GM19372 (cell line): ENCODE measurements at regions not wholly inside any gene's neighbourhood (a gene's known extent, or its start where the extent isn't known, plus 50 kb on each side); places are given as distances from the start of the nearest gene placed in this dataset.
"Not testable (repeated sequence)": the region's sequence is repeated elsewhere in the genome, so short reads cannot be mapped to it uniquely, and the experiment has no call there.

ENCODE experiments used
- ATAC-seq: cut with Tn5 transposase; IDR thresholded peaks from one replicate; pipeline ENCODE4 v1.9.1; 2021; ENCODE audit warnings: mild to moderate bottlenecking, low read depth, moderate library complexity; ENCODE audit not compliant: unreplicated experiment

DNA sequence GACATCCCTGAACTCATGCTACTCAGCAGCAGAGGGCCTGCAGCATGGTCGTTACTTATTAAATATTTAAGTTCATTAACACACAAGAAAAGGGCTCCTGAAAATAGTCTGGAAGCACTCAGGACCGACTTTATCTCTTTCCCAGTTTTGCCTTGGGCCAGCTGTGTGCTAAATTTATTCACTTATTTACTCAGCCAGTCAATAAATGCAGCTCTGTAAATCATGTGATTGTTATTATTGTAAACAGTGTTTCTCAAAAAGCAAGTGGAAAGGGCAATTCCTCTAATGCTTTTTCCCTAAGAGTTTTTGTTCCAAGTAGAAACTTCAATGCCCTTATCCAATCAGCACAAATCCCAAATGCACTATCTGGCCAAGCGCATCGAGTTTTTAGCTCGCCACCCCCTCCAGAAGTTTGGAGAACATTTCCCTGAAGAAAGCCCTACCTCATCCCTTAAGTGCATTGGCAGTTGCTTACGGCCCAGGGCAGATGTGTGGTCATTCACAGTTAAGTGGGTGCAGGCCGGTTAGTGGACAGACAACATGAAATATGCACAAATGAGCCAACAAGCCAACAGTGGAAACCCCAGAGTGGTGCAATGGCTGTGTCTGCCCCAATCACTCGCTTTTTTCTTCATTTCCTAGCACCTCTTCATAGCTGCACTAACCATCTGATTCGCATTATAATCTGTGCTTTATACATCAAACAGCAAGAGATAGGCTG lies 125.8 kb downstream of the SMIM20 start:
- ATAC-seq = no peak

DNA sequence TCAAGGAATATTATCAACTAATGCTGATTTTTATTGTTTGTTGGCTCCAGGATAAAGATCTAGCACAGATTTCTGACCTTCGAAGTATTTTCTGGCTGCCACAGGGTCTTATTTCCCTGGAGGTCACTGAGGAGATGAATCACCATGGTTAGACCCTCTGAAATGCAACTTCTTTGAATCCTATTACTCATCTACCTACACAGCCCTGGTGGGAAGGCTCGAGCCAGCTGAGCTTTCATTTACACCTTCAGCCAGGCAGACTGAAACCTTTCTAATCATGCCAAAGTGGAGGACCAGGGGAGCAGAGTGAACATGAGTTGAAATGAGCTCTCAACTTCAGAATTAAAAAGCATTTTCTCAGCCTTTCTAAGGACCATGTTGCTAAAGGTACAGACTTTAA lies 130.5 kb downstream of the SMIM20 start:
- no peak for ATAC-seq

DNA sequence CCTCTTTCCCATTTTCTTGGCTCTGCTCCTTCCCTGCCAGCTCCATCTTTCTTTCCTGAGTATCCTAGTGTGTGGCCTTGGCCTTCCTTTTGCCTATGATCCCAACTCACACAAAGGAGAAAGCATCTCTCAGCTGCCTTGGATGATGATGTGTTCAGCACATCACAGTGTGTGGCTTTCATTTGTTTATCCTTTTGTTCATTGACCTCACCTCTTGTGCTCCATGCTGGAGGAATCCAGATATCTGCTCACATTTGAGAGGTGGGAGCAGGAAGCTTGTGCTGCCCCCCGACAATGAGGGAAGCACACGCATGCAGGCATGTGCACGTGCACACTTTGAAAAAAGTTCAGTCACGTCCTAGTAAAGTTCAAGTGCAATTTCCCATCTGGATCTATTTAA lies 131.0 kb downstream of the SMIM20 start:
- no peak for ATAC-seq

DNA sequence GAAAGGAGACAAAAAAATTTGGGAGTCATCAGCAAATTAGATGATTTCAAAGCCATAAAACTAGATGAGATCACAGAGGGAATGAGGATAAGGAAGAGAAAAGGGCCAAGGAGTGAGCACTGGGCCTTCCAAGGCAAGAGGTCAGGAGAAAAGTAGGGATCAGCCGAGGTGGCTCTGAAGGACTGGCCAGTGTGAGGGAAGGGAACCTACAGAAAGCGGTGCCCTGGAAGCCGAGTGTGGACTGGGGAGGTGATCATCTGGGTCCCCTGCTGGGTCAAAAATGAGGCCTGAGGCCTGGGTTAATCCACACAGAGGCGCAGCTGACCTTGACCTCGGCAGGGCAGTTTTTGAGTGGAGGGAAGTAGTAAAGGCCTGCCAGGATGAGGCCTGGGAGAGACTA lies 133.8 kb downstream of the SMIM20 start:
- ATAC-seq = no peak

DNA sequence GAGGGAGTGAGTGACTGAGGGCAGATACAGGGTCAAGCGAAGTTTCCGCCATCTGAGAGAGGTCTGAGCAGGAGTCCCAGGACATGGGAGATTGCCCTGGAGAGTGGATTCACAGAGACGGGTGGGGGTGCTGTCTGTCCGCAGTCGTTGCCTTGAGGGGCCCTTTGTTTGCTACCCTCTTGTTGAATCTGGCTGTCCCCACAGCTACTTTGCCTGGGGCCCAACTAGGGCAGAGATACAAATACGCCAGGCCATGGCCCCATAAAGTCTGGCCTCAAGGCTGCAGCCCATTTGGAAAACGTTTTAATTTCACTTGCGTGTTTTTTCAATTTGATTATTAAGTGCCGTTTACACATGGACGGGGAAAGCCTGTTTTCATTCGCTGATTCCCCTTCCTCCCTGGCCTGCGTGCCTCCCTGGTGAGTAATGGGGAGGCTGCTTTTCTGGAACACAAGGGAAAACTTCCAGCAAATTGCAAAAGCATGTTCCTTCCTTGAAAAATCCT lies 134.4 kb downstream of the SMIM20 start:
- no peak for ATAC-seq

DNA sequence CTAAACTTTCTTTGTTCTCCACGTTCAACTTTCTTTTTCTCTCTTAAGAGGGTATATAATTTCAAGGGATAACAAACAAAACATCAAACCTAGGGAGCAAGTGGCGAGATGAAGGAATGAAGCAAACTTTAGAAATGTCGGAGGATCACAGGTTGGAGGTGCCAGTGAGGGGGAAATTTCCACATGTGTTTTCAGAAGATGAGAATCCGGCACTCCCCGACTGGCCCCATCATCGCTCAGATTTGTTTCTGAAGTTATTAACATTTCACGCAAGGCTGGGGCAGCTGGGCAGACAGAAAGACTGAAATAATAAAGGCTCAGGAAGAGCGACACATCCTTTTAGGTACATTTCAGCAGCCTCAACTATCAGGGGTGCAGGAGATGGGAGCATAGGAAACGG lies 134.9 kb downstream of the SMIM20 start:
- no peak for ATAC-seq

DNA sequence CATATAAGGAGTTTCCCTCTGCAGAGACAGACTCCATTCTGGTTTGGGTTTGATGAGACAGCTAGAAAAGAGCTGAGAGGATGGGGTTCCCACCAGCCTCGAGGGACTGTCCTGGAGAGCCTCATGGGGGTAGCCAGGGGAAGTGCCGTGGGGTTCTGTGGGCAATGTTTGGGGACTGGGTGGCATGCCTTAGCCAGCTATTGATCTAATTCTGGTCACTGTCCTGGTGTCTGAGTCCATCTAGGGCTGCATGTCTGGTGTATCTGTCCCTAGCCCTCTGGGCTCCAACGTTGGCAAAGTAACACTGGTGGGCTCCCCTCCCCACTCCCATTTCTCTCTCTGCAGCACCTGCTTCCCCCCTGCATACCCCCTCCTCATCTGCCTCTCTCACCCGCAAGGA lies 135.4 kb downstream of the SMIM20 start:
- ATAC-seq = no peak

DNA sequence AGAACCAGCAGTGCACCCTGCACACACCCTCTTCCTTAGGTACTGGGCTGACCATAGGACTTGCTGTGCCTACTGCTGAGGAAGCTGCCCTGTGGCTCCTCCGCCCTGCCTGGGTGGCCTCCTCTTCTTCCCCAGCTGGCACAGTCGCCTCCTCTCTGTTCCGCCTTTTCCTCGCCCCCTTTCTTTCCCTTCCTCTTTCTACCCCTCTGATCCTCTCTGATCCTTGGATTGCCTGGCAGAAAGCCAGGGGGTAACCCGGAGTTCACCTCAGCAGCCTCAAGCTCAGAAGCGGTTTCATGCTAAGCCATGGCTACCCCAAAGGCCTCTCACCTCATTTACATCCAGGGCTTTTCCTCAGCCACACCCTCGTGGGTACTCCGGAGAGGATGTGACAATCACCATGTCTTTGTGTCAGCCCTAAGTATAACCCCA lies 136.2 kb downstream of the SMIM20 start:
- no peak for ATAC-seq

DNA sequence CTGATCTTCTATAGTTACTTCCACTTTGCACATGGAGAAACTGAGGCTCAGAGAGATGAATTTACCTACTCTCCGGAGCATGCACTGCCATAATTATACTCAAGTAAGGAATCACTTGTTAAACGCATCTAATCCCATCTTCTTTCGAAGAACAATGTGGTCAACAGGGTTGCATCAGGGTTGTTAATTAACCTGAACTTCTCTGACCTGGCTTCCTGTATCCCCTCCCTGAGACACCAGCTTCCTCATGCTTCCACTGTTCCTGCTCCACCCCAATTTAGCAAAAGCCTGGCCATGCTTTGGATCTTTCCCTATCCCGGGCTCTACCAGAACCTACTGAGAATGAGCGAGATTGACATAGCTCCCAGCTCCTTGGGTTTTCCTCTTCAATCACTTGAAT lies 136.7 kb downstream of the SMIM20 start:
- no peak for ATAC-seq

DNA sequence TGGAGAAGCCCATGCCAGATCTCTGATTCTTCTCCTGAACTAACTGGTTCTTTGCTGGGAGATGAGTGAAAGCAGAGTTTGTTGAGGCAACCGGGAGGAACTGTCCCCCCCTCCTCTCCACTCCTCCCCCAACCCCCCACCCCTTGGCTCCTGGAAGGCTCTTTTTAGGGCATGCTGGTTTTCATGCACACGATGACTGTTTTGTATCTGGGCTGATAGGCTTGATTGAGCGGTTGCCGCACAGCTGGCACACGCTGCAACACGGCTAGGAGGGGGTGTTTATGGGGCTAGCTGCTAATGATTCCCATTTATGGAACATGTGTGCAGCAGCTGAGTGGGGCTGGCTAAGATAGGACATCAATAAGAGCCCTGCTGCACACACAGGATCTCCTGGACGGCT lies 137.2 kb downstream of the SMIM20 start:
- no peak for ATAC-seq

DNA sequence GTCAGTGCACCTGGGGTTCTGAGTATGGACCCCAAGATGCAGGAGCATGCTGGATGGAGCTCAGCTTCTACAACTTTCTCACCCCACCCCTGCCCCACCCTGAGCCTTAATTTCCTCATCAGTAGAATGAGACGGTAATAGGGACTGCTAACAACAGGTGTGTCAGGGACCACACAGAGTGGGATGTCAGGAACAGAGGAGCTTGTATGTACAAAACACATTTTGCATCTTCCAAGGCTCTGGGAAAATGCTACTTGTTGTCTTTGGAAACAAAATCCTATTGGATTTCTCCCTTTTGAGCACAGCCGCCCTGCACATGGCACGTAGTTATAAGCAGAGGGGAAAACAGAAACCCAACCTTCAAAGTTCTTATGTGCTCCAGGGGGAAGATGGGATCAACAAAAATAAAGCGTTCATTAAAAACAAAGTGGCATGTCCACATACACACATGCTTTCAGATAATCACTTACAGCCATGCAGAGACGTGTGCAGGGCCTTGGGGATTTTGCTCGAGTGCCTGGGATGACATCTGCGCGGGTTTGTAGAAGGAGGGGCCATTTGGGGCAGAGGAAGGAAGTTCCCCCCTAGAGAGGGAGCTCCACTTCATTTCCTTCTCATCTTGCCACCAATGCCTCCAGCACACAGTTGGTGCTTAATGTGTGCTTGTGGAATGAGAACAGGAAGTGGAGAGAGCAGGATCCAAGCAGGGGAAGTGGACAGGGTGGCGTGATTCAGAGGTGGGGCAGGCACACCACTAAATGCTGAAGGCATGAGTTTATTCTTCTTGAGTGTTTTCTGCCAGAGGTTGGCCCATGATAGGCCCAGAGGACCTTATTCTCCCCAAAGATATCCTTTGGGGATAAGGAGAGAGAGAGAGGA lies 138.9 kb downstream of the SMIM20 start:
- ATAC-seq = no peak

DNA sequence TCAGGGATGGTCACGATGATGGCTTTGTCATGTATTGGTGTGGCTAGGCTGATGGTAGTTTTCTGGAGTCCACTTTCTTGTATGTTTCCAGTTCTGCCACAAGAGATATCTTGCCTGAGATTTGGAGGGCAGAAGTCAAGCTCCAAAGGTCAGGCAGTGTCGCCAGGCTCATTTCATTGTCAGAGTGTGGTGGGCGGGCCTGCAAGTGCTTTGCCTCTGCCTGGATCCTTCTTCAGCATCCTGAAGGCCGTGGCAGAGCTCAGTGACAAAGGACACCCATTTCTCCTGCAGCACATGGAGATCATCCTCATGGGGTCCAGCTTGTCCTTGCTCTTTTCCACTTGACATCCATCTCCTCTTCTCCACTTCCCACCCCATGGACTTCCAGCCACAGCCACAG lies 139.7 kb downstream of the SMIM20 start:
- ATAC-seq = no peak

DNA sequence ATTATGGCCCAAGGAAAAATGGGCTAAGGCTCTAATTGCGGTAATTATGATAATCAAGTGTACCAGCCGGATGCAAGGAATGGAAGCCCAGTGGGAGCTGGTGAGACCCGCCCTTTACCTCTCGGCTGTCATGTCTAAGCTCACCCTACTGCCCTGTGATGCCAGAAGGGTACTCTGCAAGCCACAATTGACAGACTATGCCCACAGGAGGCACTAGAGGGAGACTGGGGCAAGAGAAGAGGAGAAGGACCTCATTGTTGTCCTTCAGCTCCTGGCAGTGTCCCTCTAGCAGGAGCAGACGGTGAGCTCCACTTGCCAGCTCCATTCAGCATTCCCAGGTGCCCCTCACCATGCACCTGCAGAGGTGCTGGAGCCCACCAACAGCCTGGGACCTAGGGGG lies 141.8 kb downstream of the SMIM20 start:
- no peak for ATAC-seq

DNA sequence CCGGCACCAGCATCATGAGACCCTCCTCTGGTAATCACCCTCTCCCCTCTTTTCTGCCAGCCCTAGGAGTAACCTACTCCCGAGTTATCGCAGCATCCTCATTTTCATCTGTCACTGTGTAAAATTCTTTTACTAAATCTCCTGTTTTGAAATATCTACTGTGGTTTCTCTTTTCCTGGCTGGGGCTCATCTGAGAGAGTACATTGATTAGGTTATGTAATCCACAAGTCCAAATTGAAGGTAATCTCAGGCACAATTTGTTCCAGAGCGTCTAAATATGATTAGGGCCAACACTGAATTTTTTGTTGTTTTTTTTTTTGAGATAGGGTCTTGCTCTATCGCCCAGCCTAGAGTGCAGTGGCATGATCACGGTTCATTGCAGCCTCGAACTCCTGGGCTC lies 142.4 kb downstream of the SMIM20 start:
- ATAC-seq = no peak

DNA sequence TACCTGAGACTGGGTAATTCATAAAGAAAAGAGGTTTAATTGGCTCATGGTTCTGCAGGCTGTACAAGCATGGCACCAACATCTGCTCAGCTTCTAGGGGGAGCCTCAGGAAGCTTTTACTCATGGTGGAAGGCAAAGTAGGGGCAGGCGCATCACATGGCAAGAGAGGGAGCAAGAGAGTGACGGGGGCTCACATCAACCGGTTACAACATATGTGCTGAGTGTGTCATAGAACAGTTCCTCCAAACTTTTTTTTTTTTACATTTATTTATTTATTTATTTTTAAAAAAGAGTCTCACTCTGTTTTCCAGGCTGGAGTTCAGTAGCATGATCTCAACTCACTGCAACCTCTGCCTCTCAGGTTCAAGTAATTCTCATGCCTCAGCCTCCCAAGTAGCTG lies 143.8 kb downstream of the SMIM20 start:
- ATAC-seq = not testable (repeated sequence)

DNA sequence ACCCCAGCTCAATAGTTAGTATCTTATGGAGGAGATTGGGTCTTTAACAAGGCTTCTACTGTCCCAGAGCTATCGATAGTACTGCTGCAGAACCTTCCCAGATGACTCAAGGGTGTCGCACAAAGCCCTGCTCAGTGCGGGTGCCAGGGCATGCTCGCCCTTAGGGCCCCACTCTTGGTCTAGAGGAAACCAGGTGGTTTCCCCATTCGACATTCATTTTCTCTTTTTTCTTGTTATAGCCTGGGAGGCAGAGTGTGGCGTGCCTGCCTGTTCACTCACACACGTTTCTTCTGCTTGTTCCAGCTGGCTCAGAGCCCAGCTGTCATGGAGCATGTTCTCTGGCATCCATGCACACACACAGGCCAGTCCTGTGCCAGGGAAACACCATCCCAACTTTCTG lies 144.5 kb downstream of the SMIM20 start:
- no peak for ATAC-seq

DNA sequence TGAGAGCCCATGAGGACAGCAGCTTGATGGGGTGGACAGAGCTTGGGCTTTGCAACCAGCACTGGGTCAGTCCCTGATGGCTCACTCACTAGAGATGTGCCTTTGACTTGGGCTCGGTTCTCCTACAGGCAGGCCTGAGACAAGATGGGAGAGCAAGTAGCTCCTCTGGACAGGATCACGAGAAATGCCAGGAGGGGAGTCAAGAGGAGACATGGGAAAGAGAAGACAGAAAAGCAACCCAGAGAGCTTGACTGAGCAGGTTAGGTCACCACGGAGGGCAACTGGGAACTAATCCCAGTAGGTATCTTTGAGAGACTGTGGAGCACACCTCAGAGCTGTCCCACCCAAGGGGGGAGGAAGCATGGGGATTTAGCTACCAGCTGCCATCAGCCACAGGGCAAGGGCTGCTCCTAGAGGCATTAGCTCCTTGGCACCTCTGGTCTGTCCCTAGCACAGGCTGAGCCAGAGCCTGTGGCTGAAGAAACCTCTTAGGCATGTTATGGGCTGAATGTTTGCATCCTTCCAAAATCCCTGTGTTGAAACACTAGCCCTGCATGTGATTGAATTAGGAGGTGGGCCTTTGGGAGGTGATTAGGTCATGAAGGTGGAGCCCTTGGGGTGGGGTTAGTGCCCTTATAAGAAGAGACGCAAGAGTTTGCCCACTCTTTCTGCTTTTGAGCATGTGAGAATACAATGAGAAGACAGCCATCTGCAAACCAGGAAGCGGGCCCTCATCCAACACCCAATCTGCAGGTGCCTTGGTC lies 145.6 kb downstream of the SMIM20 start:
- ATAC-seq = no peak

DNA sequence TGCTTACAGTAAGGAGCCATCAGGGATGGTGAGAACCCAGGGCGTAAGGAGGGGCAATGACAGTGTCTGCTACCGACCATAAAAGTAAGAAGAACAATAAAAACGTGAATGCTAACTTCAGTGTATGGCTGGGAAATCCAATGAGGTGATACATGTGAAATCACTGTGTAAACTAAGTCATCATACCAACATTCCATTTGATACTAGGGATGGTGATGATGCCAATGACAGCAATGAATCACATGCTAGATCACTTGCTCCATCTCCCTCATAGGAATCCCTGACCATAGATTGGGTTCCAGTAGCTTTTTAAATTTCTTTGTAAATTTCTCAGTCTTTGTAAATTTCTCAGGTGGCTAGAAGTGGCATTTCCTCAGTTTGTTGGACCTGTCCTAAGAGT lies 146.3 kb downstream of the SMIM20 start:
- no peak for ATAC-seq

DNA sequence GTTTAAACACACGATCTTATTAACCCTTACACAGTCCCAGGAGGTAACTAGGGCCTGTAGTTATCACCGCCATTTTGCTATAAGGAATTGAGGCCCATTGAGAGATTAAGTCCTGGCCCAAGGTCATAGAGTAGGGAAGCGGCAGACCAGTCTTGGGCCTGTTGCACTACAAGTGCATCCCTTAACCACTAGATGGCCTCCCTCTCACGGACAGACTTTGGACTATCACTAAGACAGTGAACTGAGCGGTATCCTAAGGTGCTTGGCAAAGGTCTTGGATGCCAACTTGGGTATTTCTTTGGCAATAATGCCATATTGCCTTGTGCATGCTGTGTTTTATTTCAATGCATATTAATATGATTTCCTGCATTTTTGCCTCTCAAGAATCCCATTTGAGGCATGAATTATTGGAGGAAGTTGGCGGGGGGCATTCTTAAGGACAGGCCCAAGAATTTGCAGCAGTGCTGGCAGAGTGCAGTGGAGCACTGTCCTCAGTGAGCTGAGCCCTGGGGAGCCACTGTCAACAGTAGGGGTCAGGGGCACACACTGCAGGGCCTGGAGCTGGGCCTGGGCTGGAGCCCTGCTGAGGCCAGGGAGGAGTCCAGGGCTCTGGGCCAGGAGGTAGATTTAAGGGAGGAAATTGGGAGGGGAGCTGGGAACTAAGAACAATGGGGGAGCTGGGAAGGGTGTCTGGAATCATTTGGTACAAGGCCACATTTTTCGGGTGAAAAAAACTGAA lies 147.4 kb downstream of the SMIM20 start:
- peak; percentile 79 for ATAC-seq

DNA sequence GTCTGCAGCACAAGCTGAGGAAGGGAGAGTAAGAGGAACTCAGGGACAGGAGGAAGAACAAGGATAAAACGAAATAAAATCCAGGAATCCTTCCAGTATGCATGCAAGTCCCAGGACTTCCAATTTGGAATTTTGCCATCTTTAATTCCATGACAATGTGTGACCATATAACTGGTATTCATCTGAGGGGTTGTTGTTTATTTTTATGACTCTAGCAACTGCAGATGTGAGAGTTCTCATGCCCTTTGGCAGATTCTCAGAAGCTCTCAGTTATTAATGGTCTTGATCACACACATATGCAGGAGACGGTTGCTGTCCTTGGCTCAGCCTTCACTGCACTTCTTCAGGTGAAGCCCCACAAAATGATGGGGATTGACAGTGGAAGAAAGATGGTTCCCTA lies 148.2 kb downstream of the SMIM20 start:
- ATAC-seq = no peak
